Hepatocyte (in vitro differentiated cells): ENCODE measurements at regions not wholly inside any gene's neighbourhood (a gene's known extent, or its start where the extent isn't known, plus 50 kb on each side); places are given as distances from the start of the nearest gene placed in this dataset.

Experiments used
- DNase-seq: peaks from one replicate; pipeline ENCODE4 v3.0.0-alpha.2; 2016; ENCODE audit warnings: low spot score
- H2AFZ ChIP-seq: fragments of 200-600 bp; sonication (generic); 2 replicates; pipeline ENCODE4 v1.6.0; 2016; ENCODE audit warnings: antibody characterized with exemption, mild to moderate bottlenecking
- H3K27ac ChIP-seq: fragments of 200-600 bp; sonication (generic); 2 replicates; pipeline ENCODE4 v1.5.1; 2016; ENCODE audit warnings: mild to moderate bottlenecking
- H3K27me3 ChIP-seq: fragments of 200-600 bp; sonication (generic); 2 replicates; pipeline ENCODE4 v1.6.1; 2016
- H3K36me3 ChIP-seq: fragments of 200-600 bp; sonication (generic); replicated peaks from 2 replicates; pipeline ENCODE4 v1.5.1; 2016; ENCODE audit warnings: low read depth; ENCODE audit not compliant: insufficient read depth
- H3K4me1 ChIP-seq: fragments of 200-600 bp; sonication (generic); 2 replicates; pipeline ENCODE4 v1.5.1; 2016; ENCODE audit warnings: mild to moderate bottlenecking, moderate library complexity; ENCODE audit not compliant: insufficient read depth
- H3K4me2 ChIP-seq: fragments of 200-600 bp; sonication (generic); 2 replicates; pipeline ENCODE4 v1.6.0; 2016
- H3K4me3 ChIP-seq: fragments of 200-600 bp; sonication (generic); 2 replicates; pipeline ENCODE4 v1.5.1; 2016; ENCODE audit warnings: mild to moderate bottlenecking
- H3K79me2 ChIP-seq: fragments of 200-600 bp; sonication (generic); 2 replicates; pipeline ENCODE4 v1.6.0; 2017; ENCODE audit warnings: mild to moderate bottlenecking
- H3K9me2 ChIP-seq: fragments of 200-600 bp; sonication (generic); replicated peaks from 2 replicates; pipeline ENCODE4 v1.6.0; 2017; ENCODE audit warnings: mild to moderate bottlenecking; ENCODE audit not compliant: insufficient read depth
- H3K9me3 ChIP-seq: fragments of 200-600 bp; sonication (generic); 2 replicates; pipeline ENCODE4 v1.5.1; 2016; ENCODE audit warnings: low read depth, mild to moderate bottlenecking
- H4K20me1 ChIP-seq: fragments of 200-600 bp; sonication (generic); 2 replicates; pipeline ENCODE4 v1.6.0; 2016; ENCODE audit warnings: mild to moderate bottlenecking; ENCODE audit not compliant: insufficient read depth, poor library complexity, severe bottlenecking
- EZH2 ChIP-seq: fragments of 200-600 bp; sonication (generic); IDR thresholded peaks from 2 replicates; pipeline ENCODE4 v1.6.1; 2016; ENCODE audit warnings: antibody characterized with exemption, mild to moderate bottlenecking, borderline replicate concordance
- EZH2phosphoT487 ChIP-seq: fragments of 200-600 bp; sonication (generic); IDR thresholded peaks from one replicate; pipeline ENCODE4 v1.6.1; 2018; ENCODE audit warnings: antibody characterized with exemption, mild to moderate bottlenecking, low read depth, moderate library complexity; ENCODE audit not compliant: unreplicated experiment, severe bottlenecking
- WGBS: methylation state at CpG from one replicate; pipeline ENCODE4 v1.1.6; 2016; ENCODE audit warnings: low lambda C conversion rate; ENCODE audit errors: missing lambda C conversion rate; 5-methylcytosine and 5-hydroxymethylcytosine counted together
- TF ChIP-seq, protein P1 (sequence below): fragments of 200-600 bp; sonication (generic); IDR thresholded peaks from 2 replicates; pipeline ENCODE4 v1.5.1; 2016; ENCODE audit warnings: antibody characterized with exemption, mild to moderate bottlenecking; ENCODE audit not compliant: poor library complexity

DNA sequence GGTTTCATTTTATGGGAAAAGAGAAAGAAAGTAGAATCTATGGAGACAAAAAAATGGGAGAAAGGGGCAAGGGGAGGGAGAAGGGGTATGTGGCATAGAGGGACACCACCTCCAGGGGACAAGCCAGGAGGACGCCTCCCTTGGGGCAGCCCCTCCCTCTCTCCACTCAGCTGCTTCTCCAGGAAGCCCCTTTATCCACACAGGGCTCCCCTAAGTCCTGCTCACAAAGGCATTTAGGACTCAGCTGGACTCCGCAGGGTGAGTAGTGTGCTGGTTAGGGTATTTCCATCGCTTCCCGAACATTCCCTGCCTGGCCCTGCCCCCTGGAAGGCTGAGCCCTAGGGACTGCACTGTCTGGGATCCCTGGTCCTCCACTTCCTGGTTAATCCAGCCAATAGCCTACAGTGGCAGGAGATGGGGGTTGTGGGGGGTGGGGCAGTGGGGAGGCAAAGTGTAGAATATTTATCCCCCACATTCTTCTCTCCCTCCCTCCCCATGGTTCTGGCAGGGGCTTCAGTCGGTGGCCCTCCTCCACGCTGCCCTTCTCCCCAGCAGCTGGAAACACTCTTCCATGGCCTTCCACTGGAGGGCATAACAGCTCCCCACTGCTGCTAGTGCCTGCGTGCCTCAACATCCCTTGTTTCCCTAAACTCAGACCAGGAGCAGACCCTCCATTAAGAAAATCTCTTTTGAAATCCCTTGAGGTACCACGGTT lies 84.8 kb downstream of the SNX5 start:
- H3K27me3 ChIP-seq, result no peaks in the 10 kb centered on the region
- TF ChIP-seq EZH2phosphoT487 (no peak), EZH2 (no peak)
- TF ChIP-seq, protein P1, sequence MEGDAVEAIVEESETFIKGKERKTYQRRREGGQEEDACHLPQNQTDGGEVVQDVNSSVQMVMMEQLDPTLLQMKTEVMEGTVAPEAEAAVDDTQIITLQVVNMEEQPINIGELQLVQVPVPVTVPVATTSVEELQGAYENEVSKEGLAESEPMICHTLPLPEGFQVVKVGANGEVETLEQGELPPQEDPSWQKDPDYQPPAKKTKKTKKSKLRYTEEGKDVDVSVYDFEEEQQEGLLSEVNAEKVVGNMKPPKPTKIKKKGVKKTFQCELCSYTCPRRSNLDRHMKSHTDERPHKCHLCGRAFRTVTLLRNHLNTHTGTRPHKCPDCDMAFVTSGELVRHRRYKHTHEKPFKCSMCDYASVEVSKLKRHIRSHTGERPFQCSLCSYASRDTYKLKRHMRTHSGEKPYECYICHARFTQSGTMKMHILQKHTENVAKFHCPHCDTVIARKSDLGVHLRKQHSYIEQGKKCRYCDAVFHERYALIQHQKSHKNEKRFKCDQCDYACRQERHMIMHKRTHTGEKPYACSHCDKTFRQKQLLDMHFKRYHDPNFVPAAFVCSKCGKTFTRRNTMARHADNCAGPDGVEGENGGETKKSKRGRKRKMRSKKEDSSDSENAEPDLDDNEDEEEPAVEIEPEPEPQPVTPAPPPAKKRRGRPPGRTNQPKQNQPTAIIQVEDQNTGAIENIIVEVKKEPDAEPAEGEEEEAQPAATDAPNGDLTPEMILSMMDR, result no peak
- H3K4me2 ChIP-seq, result no peak overlapping the region
- H3K9me3 ChIP-seq, result no peaks in the 10 kb centered on the region
- H3K4me3 ChIP-seq, result no peak overlapping the region
- H4K20me1 ChIP-seq, result no peaks in the 10 kb centered on the region
- peaks cover 3% of the 10 kb centered on the region for H3K4me1 ChIP-seq
- no peak overlapping the region for H3K27ac ChIP-seq
- H3K36me3 ChIP-seq, result no peaks in the 10 kb centered on the region
- 87% methylated on average over 8 of the region's 8 CpGs for WGBS
- H3K79me2 ChIP-seq, result no peaks in the 10 kb centered on the region
- DNase-seq, result peak; percentile 5
- H3K9me2 ChIP-seq, result no peaks in the 10 kb centered on the region
- H2AFZ ChIP-seq, result no peak overlapping the region

DNA sequence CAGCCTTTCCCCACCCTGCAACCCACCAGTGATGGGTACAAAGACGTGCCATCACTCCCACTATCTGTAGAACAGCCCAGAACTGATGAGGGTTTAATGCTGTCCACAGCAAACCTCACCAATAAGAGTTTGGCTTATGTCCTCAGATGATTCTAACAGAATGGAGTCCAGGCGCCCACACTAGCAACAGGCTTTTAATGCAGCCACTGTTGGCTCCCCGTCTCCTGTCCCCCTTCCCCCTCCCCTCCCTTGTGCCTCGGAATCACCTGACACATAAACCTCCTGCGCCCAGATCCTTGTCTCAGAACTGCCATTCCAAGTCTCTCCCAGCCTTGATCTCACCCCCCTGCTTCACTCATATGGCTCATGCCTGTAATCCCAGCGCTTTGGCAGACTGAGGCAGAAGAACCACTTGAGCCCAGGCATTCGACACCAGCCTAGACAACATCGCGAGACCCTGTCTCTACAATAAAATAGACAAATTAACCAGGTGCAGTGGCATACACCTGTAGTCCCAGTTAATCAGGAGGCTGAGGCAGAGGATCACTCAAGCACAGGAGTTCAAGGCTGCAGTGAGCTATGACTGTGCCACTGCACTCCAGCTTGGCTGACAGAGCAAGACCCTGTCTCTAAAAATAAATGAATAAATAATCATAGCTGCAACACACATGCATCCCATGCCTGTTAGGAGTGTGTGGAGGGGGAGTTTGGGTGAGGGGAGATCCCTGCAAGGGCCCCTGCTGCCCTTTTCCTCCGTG lies 85.6 kb downstream of the SNX5 start:
- TF ChIP-seq EZH2 (no peak), EZH2phosphoT487 (no peak)
- TF ChIP-seq, protein P1, result no peak
- H3K4me3 ChIP-seq, result no peak overlapping the region
- no peak overlapping the region for H3K27ac ChIP-seq
- 83% methylated on average over 9 of the region's 10 CpGs for WGBS
- H3K4me2 ChIP-seq, result no peak overlapping the region
- no peaks in the 10 kb centered on the region for H4K20me1 ChIP-seq
- peaks cover 4% of the 10 kb centered on the region for H3K4me1 ChIP-seq
- H3K27me3 ChIP-seq, result no peaks in the 10 kb centered on the region
- H3K36me3 ChIP-seq, result no peaks in the 10 kb centered on the region
- H3K79me2 ChIP-seq, result no peaks in the 10 kb centered on the region
- H2AFZ ChIP-seq, result no peak overlapping the region
- H3K9me3 ChIP-seq, result no peaks in the 10 kb centered on the region
- no peak for DNase-seq
- H3K9me2 ChIP-seq, result no peaks in the 10 kb centered on the region

DNA sequence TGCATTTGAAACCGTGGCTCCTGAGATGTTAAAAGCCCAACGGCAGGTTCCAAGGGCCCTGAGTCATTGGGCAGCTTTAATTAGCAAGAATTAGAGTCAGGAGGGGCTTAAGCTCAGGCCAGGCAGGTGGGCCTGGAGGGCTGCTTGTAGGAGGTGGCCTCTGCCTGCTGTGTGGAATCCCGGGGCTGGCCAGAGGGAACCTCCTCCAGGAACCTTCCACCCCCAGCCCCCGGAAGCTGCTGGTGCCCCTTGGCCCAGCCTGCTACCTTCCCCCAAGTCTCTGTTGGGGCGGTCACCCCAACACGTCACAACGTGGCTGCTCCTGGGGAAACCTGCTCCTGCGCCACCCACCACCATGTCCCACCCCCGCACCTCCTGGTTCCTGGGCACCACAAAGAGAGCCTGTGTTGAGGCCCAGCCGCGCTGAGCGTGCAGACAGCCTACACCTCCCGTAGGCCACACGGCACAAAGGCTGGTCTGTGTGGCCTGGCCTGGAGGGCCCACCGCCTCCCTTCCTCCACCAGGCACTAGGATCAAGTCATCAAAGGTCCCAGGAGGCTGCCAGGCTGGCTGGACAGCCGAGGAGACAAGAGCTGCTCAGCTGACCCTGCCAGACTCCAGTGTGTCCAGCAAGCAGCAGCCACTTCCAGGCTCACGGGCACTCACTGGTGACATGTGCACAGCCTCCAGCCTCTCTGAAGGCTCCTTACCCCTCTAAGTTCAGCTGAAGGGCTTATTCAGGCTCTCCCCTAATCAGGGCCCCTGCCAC lies 86.3 kb downstream of the SNX5 start:
- no peak for DNase-seq
- H3K9me3 ChIP-seq, result no peaks in the 10 kb centered on the region
- no peaks in the 10 kb centered on the region for H3K36me3 ChIP-seq
- no peaks in the 10 kb centered on the region for H3K9me2 ChIP-seq
- H2AFZ ChIP-seq, result no peak overlapping the region
- H3K4me3 ChIP-seq, result no peak overlapping the region
- peaks cover 4% of the 10 kb centered on the region for H3K4me1 ChIP-seq
- no peaks in the 10 kb centered on the region for H3K27me3 ChIP-seq
- TF ChIP-seq EZH2phosphoT487 (no peak), EZH2 (no peak)
- TF ChIP-seq, protein P1, result no peak
- WGBS, result 88% methylated on average over 17 of the region's 17 CpGs
- no peak overlapping the region for H3K4me2 ChIP-seq
- H3K79me2 ChIP-seq, result no peaks in the 10 kb centered on the region
- no peaks in the 10 kb centered on the region for H4K20me1 ChIP-seq
- H3K27ac ChIP-seq, result no peak overlapping the region
